ENCODE measurements at regions not wholly inside any gene's neighbourhood (a gene's known extent, or its start where the extent isn't known, plus 50 kb on each side); places are given as distances from the start of the nearest gene placed in this dataset.

GRCh38 chr10:121288864-121289661, 309.2 kb downstream of the FGFR2 start:
- TF ChIP-seq CTCF (IDR thresholded peaks at IDR 0.05 in 2 of 3, conservative IDR thresholded peaks at IDR 0.05 in 1 of 3; ENCODE audit: borderline replicate concordance in 1 of 3, insufficient read depth in 1 of 3, low read depth in 2 of 3, low read length in 2 of 3) (no peak), EZH2phosphoT487 (IDR thresholded peaks at IDR 0.05; ENCODE audit: borderline replicate concordance) (no peak), MAX (IDR thresholded peaks at IDR 0.05) (no peak), EZH2 (IDR thresholded peaks at IDR 0.05) (no peak), POLR2AphosphoS5 (IDR thresholded peaks at IDR 0.05; ENCODE audit: low read depth, low read length) (no peak), POLR2A (IDR thresholded peaks at IDR 0.05; ENCODE audit: borderline replicate concordance, extremely low read depth, insufficient read depth, insufficient read length) (no peak), YY1 (IDR thresholded peaks at IDR 0.05; ENCODE audit: extremely low read depth, insufficient replicate concordance, low read depth, low read length) (no peak), SIN3A (IDR thresholded peaks at IDR 0.05; ENCODE audit: low read depth) (no peak)
- TF ChIP-seq, protein P1, sequence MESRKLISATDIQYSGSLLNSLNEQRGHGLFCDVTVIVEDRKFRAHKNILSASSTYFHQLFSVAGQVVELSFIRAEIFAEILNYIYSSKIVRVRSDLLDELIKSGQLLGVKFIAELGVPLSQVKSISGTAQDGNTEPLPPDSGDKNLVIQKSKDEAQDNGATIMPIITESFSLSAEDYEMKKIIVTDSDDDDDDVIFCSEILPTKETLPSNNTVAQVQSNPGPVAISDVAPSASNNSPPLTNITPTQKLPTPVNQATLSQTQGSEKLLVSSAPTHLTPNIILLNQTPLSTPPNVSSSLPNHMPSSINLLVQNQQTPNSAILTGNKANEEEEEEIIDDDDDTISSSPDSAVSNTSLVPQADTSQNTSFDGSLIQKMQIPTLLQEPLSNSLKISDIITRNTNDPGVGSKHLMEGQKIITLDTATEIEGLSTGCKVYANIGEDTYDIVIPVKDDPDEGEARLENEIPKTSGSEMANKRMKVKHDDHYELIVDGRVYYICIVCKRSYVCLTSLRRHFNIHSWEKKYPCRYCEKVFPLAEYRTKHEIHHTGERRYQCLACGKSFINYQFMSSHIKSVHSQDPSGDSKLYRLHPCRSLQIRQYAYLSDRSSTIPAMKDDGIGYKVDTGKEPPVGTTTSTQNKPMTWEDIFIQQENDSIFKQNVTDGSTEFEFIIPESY (IDR thresholded peaks at IDR 0.05; ENCODE audit: extremely low read depth, insufficient replicate concordance, low read length), result no peak
